ENCODE measurements at regions not wholly inside any gene's neighbourhood (a gene's known extent, or its start where the extent isn't known, plus 50 kb on each side); places are given as distances from the start of the nearest gene placed in this dataset.

- TF ChIP-seq CTCF (conservative IDR thresholded peaks at IDR 0.05): no peak
- no peak for TF ChIP-seq EZH2 (IDR thresholded peaks at IDR 0.05; ENCODE audit: low read depth)
Observed at GRCh38 chr9:83166372-83166771, 103.4 kb upstream of the RASEF start.

Measured in PC-9 (cell line).